ENCODE measurements at regions not wholly inside any gene's neighbourhood (a gene's known extent, or its start where the extent isn't known, plus 50 kb on each side); places are given as distances from the start of the nearest gene placed in this dataset.
"Not testable (repeated sequence)": the region's sequence is repeated elsewhere in the genome, so short reads cannot be mapped to it uniquely, and the experiment has no call there.

GRCh38 chr6:79431537-79431933 is 105.7 kb downstream of the LCA5 start:
- DNase-seq, result no peak

GRCh38 chr6:79430913-79431536 is 106.2 kb downstream of the LCA5 start:
- DNase-seq, result no peak

- DNase-seq, result no peak
These were observed 109.5 kb downstream of the LCA5 start for GRCh38 chr6:79427721-79428120.

- DNase-seq, result no peak
These were observed 110.5 kb downstream of the LCA5 start for GRCh38 chr6:79426625-79427278.

GRCh38 chr6:79425589-79426311 is 111.5 kb downstream of the LCA5 start:
- DNase-seq, result peak; percentile 46

GRCh38 chr6:79423216-79423615 is 114.0 kb downstream of the LCA5 start:
- DNase-seq, result no peak

- no peak for DNase-seq
These were observed 114.6 kb downstream of the LCA5 start for GRCh38 chr6:79422666-79423065.

GRCh38 chr6:79421707-79422484 is 115.3 kb downstream of the LCA5 start:
- peak; percentile 98 for DNase-seq

GRCh38 chr6:79421001-79421411 is 116.2 kb downstream of the LCA5 start:
- DNase-seq, result no peak

GRCh38 chr6:79420054-79420453 is 117.2 kb downstream of the LCA5 start:
- peak; percentile 80 for DNase-seq

GRCh38 chr6:79416931-79417330 is 120.3 kb downstream of the LCA5 start:
- DNase-seq, result no peak

- no peak for DNase-seq
These were observed 123.6 kb downstream of the LCA5 start for GRCh38 chr6:79413562-79414002.

- no peak for DNase-seq
These were observed 126.4 kb downstream of the LCA5 start for GRCh38 chr6:79410806-79411205.

- DNase-seq, result no peak
These were observed 128.8 kb downstream of the LCA5 start for GRCh38 chr6:79408256-79408974.

GRCh38 chr6:79404677-79405076 is 132.6 kb downstream of the LCA5 start:
- DNase-seq, result no peak

GRCh38 chr6:79404261-79404660 is 133.0 kb downstream of the LCA5 start:
- no peak for DNase-seq

- no peak for DNase-seq
These were observed 133.7 kb downstream of the LCA5 start for GRCh38 chr6:79403563-79403962.

GRCh38 chr6:79403086-79403485 is 134.1 kb downstream of the LCA5 start:
- DNase-seq, result no peak

GRCh38 chr6:79399499-79399898 is 137.7 kb downstream of the LCA5 start:
- no peak for DNase-seq

- not testable (repeated sequence) for DNase-seq
These were observed 138.6 kb downstream of the LCA5 start for GRCh38 chr6:79398617-79399016.

- no peak for DNase-seq
These were observed 140.6 kb downstream of the LCA5 start for GRCh38 chr6:79396625-79397024.

GRCh38 chr6:79394690-79395089 is 142.5 kb downstream of the LCA5 start:
- DNase-seq, result no peak

Data from dermis blood vessel endothelial cell (primary cell).